Spinal cord (tissue), 9 donors: ENCODE measurements at regions not wholly inside any gene's neighbourhood (a gene's known extent, or its start where the extent isn't known, plus 50 kb on each side); places are given as distances from the start of the nearest gene placed in this dataset.
A peak's percentile ranks its signal among the peaks of the same experiment; 100 is the strongest.
"Not testable (repeated sequence)": the region's sequence is repeated elsewhere in the genome, so short reads cannot be mapped to it uniquely, and the experiment has no call there.

Experiments
- DNase-seq, 6 donors: peaks; one replicate each; pipeline versions ENCODE4 v3.0.0 to v3.0.0-alpha.2; 2013 to 2015; ENCODE audit warnings: low spot score in 6 of 6, low read depth in 4 of 6
- H3K27ac ChIP-seq: one replicate; pipeline ENCODE4 v1.5.1; 2013; ENCODE audit warnings: low read depth, low read length, control low read depth
- H3K27me3 ChIP-seq: one replicate; pipeline ENCODE4 v1.6.1; 2013; ENCODE audit warnings: low read length; ENCODE audit not compliant: control insufficient read depth, insufficient read depth
- H3K36me3 ChIP-seq: one replicate; pipeline ENCODE4 v1.6.1; 2013; ENCODE audit warnings: low read length; ENCODE audit not compliant: control insufficient read depth, insufficient read depth
- H3K4me1 ChIP-seq: one replicate; pipeline ENCODE4 v1.6.1; 2013; ENCODE audit warnings: low read length; ENCODE audit not compliant: control insufficient read depth, insufficient read depth
- H3K4me3 ChIP-seq: one replicate; pipeline ENCODE4 v1.5.1; 2013; ENCODE audit warnings: low read depth, low read length, control low read depth
- H3K9me3 ChIP-seq: one replicate; pipeline ENCODE4 v1.6.1; 2013; ENCODE audit warnings: low read length; ENCODE audit not compliant: control insufficient read depth, insufficient read depth
- WGBS: methylation state at CpG from one replicate; pipeline ENCODE4 v1.1.5; 2013; ENCODE audit warnings: missing lambda C conversion rate; ENCODE audit not compliant: insufficient coverage; 5-methylcytosine and 5-hydroxymethylcytosine counted together
- donor health status: healthy.

GRCh38 chr2:175728032-175728431 is 274.0 kb downstream of the LNPK start:
- Histone ChIP-seq H3K4me1 (no peaks in the 10 kb centered on the region), H3K36me3 (no peaks in the 10 kb centered on the region), H3K27ac (no peak overlapping the region), H3K4me3 (no peak overlapping the region), H3K27me3 (no peaks in the 10 kb centered on the region), H3K9me3 (no peaks in the 10 kb centered on the region)
- WGBS = 83% methylated on average over 1 of the region's 4 CpGs
- DNase-seq = peak in 2 of 6 donors; percentile 45 to 57

DNA sequence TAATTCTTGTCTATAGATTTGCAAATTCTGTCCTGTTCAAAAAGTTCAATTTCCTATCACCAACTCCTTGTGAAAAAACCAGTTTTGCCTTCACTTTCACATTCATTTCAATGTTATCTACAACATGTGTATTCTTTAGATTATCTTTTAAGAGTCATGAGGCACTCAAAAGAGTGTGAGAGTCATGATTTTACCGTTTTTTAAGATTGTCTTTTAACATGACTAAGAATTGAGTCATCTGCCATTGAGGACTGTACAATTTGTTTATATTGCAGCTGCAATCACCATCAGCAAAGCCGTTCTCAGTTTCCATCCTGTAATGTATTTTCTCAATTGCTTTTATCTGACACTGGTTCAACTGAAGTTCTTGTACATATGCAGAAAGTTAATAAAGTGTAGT is 275.8 kb downstream of the LNPK start:
- Histone ChIP-seq H3K36me3 (no peaks in the 10 kb centered on the region), H3K27me3 (no peaks in the 10 kb centered on the region), H3K9me3 (no peaks in the 10 kb centered on the region), H3K4me3 (no peak overlapping the region), H3K27ac (no peak overlapping the region), H3K4me1 (no peaks in the 10 kb centered on the region)
- no CpG with 5 or more reads among the region's 2 CpGs for WGBS
- no peak for DNase-seq

GRCh38 chr2:175709248-175709647 is 292.8 kb downstream of the LNPK start:
- WGBS = 74% methylated on average over 3 of the region's 6 CpGs
- Histone ChIP-seq H3K27me3 (peaks cover 5% of the 10 kb centered on the region), H3K27ac (no peak overlapping the region), H3K36me3 (no peaks in the 10 kb centered on the region), H3K4me3 (no peak overlapping the region), H3K9me3 (no peaks in the 10 kb centered on the region), H3K4me1 (no peaks in the 10 kb centered on the region)
- no peak for DNase-seq

DNA sequence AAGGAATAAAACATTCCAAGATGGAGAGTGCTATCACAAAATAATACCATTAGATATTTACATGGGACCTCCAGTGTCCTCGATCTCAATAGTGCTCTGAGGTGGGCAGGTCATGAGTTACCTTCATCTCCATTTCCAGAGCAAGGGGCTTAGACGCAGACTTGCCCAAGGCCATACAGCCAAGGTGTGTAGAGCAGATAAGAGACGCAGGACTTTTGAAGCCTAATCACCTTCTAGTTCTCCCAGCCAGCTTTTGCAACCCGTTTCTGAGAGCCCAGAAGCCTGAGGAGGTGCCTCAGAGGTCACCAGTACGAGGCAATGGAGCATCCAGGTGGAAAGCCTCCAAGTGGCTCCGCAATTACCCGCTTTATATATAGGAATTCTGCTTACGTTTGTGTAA is 294.7 kb downstream of the LNPK start:
- Histone ChIP-seq H3K4me3 (no peak overlapping the region), H3K9me3 (no peaks in the 10 kb centered on the region), H3K27ac (no peak overlapping the region), H3K27me3 (peaks cover 5% of the 10 kb centered on the region), H3K4me1 (no peaks in the 10 kb centered on the region), H3K36me3 (no peaks in the 10 kb centered on the region)
- 89% methylated on average over 5 of the region's 8 CpGs for WGBS
- DNase-seq = no peak

DNA sequence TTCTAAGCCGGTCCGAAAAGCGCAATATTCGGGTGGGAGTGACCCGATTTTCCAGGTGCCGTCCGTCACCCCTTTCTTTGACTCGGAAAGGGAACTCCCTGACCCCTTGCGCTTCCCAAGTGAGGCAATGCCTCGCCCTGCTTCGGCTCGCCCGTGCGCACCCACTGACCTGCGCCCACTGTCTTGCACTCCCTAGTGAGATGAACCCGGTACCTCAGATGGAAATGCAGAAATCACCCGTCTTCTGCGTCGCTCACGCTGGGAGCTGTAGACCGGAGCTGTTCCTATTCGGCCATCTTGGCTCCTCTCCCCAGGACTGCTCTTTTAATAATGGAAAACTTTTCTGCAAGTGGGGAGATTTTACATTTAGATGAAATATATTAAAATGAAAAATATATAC is 297.5 kb downstream of the LNPK start:
- not testable (repeated sequence) for H3K4me1 ChIP-seq, DNase-seq, H3K27me3 ChIP-seq, H3K36me3 ChIP-seq, H3K27ac ChIP-seq, H3K9me3 ChIP-seq, H3K4me3 ChIP-seq
- 99% methylated on average over 13 of the region's 22 CpGs for WGBS

GRCh38 chr2:175698061-175698460 is 304.0 kb downstream of the LNPK start:
- H3K4me1 ChIP-seq = no peaks in the 10 kb centered on the region
- no peak overlapping the region for H3K4me3 ChIP-seq
- no peaks in the 10 kb centered on the region for H3K36me3 ChIP-seq
- H3K27me3 ChIP-seq = no peaks in the 10 kb centered on the region
- no peaks in the 10 kb centered on the region for H3K9me3 ChIP-seq
- no peak overlapping the region for H3K27ac ChIP-seq
- WGBS = no CpG with 5 or more reads among the region's 1 CpG
- peak in 2 of 6 donors; percentile 53 to 57 for DNase-seq

DNA sequence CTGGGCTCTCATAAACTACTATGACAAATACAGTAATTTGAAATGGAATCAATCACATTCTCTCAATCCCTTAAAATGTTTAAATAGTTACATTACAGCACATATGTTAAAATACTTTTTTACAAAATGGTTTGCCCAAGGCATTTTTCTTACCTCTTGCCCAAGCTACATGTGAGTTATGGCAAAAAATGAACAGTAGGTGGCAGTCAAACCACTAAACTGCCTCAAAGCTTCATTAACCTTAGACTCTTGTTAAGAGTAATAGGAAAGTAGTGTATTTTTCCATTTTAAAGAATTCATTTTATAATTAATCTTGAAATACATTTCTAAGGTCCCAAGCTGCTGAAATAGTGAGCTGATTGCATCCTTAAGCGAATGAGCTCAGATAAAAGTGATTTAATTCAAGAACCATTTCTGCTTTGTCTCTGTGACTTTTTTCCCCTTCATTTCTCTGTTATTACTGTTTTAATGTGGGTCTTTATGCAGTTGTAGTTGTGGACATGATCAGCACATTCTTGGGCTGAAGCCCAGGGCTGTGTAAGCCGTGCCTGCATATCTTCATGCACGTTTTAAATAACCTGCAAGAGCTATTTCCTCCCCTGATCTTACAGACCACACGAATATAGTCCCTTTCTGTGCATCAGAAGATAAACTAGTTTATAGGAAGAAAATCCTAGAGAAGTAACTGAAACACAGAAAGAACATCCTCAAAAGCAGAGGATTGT is 311.8 kb downstream of the LNPK start:
- DNase-seq = peak in 5 of 6 donors; percentile 62 to 93 (median 75)
- H3K36me3 ChIP-seq = no peaks in the 10 kb centered on the region
- H3K4me3 ChIP-seq = no peak overlapping the region
- H3K9me3 ChIP-seq = no peaks in the 10 kb centered on the region
- WGBS = no CpG with 5 or more reads among the region's 4 CpGs
- H3K4me1 ChIP-seq = no peaks in the 10 kb centered on the region
- H3K27ac ChIP-seq = no peak overlapping the region
- peaks cover 4% of the 10 kb centered on the region for H3K27me3 ChIP-seq

GRCh38 chr2:175688243-175688642 is 313.8 kb downstream of the LNPK start:
- peaks cover 4% of the 10 kb centered on the region for H3K27me3 ChIP-seq
- no peak overlapping the region for H3K27ac ChIP-seq
- peak in 1 of 6 donors; percentile 47 for DNase-seq
- H3K4me3 ChIP-seq = no peak overlapping the region
- H3K36me3 ChIP-seq = no peaks in the 10 kb centered on the region
- no peaks in the 10 kb centered on the region for H3K4me1 ChIP-seq
- no peaks in the 10 kb centered on the region for H3K9me3 ChIP-seq
- WGBS = 93% methylated on average over 4 of the region's 4 CpGs

DNA sequence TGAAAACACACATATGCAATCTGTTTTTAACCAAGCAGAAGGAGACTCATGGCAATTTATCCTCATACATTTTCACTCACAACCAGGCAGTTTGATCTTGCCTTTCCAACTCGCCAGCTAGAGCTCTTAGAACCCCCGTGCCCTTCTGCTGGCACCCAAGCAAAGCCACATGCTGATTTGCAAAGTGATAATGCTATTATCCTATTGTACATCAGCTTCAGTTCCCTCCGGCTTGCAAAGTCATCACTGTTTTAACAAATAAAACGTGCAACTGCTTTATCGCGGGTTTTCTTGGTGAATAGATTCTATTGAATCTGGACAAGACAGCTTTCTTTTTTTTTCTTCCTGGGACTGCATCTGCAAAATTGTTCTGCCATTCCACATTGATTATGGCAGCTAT is 314.6 kb downstream of the LNPK start:
- Histone ChIP-seq H3K4me1 (no peaks in the 10 kb centered on the region), H3K36me3 (no peaks in the 10 kb centered on the region), H3K9me3 (no peaks in the 10 kb centered on the region), H3K27ac (no peak overlapping the region), H3K27me3 (peaks cover 4% of the 10 kb centered on the region), H3K4me3 (no peak overlapping the region)
- peak in 2 of 6 donors; percentile 33 to 68 for DNase-seq
- WGBS = 14% methylated on average over 4 of the region's 6 CpGs

DNA sequence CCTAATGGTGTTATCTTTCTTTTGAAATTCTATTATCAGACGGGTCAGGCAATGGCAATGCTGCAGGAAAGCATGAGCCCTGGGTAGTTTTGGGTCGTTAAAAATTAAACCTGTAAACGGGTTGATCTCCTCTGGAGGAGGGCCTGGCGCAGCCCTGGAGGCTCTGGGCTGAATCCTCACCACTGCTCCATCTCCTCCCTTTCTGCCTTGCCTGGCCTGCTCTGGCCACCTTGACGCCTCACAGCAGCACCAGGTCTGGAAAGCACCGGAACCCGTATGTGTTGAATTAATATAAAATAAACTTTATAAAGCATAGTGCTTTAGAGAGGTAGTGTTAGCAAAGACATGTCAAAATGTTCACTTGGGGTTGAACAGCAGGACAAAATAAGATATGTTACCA is 316.1 kb downstream of the LNPK start:
- WGBS = 73% methylated on average over 3 of the region's 7 CpGs
- Histone ChIP-seq H3K36me3 (no peaks in the 10 kb centered on the region), H3K9me3 (no peaks in the 10 kb centered on the region), H3K4me1 (no peaks in the 10 kb centered on the region), H3K27ac (no peak overlapping the region), H3K4me3 (no peak overlapping the region), H3K27me3 (peaks cover 3% of the 10 kb centered on the region)
- DNase-seq = no peak
